H1 (cell line): ENCODE measurements at regions not wholly inside any gene's neighbourhood (a gene's known extent, or its start where the extent isn't known, plus 50 kb on each side); places are given as distances from the start of the nearest gene placed in this dataset.

Source experiments
- CTCF ChIA-PET: fragments of 300-600 bp; sonication (Branson Sonifier 250); formaldehyde crosslinking; loops from one replicate; lab custom pipeline; 2021; ENCODE audit not compliant: partially characterized antibody; lab: Charles Lee
- POLR2A ChIA-PET: fragments of 300-600 bp; sonication (Branson Sonifier 250); formaldehyde crosslinking; loops from one replicate; lab custom pipeline; 2021; ENCODE audit warnings: inconsistent platforms; ENCODE audit not compliant: partially characterized antibody; lab: Charles Lee
- DNase-seq, 2 experiments: peaks; one replicate each; pipeline versions ENCODE4 v3.0.0 to v3.0.0-alpha.2; 2010 to 2022; ENCODE audit warnings: low spot score in 2 of 2, low read depth in 1 of 2, mixed read lengths in 1 of 2
- FAIRE-seq: peaks from 2 replicates; lab custom pipeline; 2011; peaks lifted over from hg19 to GRCh38; lab: Jason Lieb, UNC
- H2AFZ ChIP-seq: 2 replicates; pipeline ENCODE4 v1.8.1; 2012; ENCODE audit warnings: low read length, inconsistent platforms
- H2AK5ac ChIP-seq: 2 replicates; pipeline ENCODE4 v1.6.1; 2013; ENCODE audit warnings: low read depth, low read length
- H2BK120ac ChIP-seq: replicated peaks from 2 replicates; pipeline ENCODE3; 2013; ENCODE audit warnings: low read depth, low read length, inconsistent platforms
- H2BK12ac ChIP-seq: 2 replicates; pipeline ENCODE4 v1.6.1; 2013; ENCODE audit warnings: low read depth, low read length
- H2BK15ac ChIP-seq: 2 replicates; pipeline ENCODE4 v1.6.1; 2013; ENCODE audit warnings: low read length
- H2BK20ac ChIP-seq: 2 replicates; pipeline ENCODE4 v1.6.1; 2013; ENCODE audit warnings: low read length
- H2BK5ac ChIP-seq: 2 replicates; pipeline ENCODE4 v1.6.1; 2013; ENCODE audit warnings: low read depth, low read length
- H3K14ac ChIP-seq: 2 replicates; pipeline ENCODE4 v1.6.1; 2013; ENCODE audit warnings: inconsistent platforms; ENCODE audit not compliant: insufficient read length
- H3K18ac ChIP-seq: 2 replicates; pipeline ENCODE4 v1.6.1; 2013; ENCODE audit warnings: low read length; ENCODE audit errors: extremely low read depth
- H3K23ac ChIP-seq: 2 replicates; pipeline ENCODE4 v1.6.1; 2013; ENCODE audit warnings: inconsistent platforms; ENCODE audit not compliant: insufficient read length
- H3K23me2 ChIP-seq: 2 replicates; pipeline ENCODE4 v1.6.1; 2013; ENCODE audit warnings: low read depth, low read length
- H3K27ac ChIP-seq: 2 replicates; pipeline ENCODE4 v1.6.1; 2011; ENCODE audit warnings: low read depth, low read length, inconsistent platforms
- H3K27me3 ChIP-seq, 4 experiments: replicated peaks in 1 of 4; 1 replicate in 1 of 4; 2 replicates in 3 of 4; pipeline versions ENCODE4 v1.6.1 to v1.8.1; 2011 to 2013; ENCODE audit warnings: low read length in 3 of 4, mild to moderate bottlenecking in 3 of 4, inconsistent platforms in 2 of 4, mixed read lengths in 2 of 4, moderate library complexity in 1 of 4; ENCODE audit not compliant: control insufficient read depth in 3 of 4, insufficient read depth in 3 of 4; ENCODE audit errors: extremely low read depth in 1 of 4
- H3K36me3 ChIP-seq, 4 experiments: 2 replicates each; pipeline versions ENCODE4 v1.6.1 to v1.8.1; 2011 to 2013; ENCODE audit warnings: mild to moderate bottlenecking in 4 of 4, low read length in 3 of 4, moderate library complexity in 2 of 4, control low read depth in 1 of 4, inconsistent platforms in 1 of 4; ENCODE audit not compliant: insufficient read depth in 4 of 4, control insufficient read depth in 2 of 4
- H3K4ac ChIP-seq: replicated peaks from 2 replicates; pipeline ENCODE3; 2013; ENCODE audit warnings: low read length, low read depth, mixed read lengths, inconsistent platforms; ENCODE audit not compliant: insufficient read length
- H3K4me1 ChIP-seq, 4 experiments: replicated peaks in 1 of 4; 1 replicate in 1 of 4; 2 replicates in 3 of 4; pipeline versions ENCODE4 v1.6.1 to v1.8.1; 2011 to 2013; ENCODE audit warnings: low read length in 3 of 4, inconsistent platforms in 2 of 4, mixed read lengths in 1 of 4; ENCODE audit not compliant: insufficient read depth in 4 of 4, control insufficient read depth in 3 of 4
- H3K4me2 ChIP-seq, 2 experiments: 2 replicates each; pipeline versions ENCODE4 v1.6.1 to v1.8.1; 2011 to 2013; ENCODE audit warnings: low read depth in 2 of 2, low read length in 2 of 2, control low read depth in 1 of 2, inconsistent platforms in 1 of 2, mild to moderate bottlenecking in 1 of 2; ENCODE audit not compliant: insufficient read depth in 1 of 2
- H3K4me3 ChIP-seq, 4 experiments: fragments of 200-600, 300-600 bp in 1 of 4; sonication (generic), shearing (Covaris generic), sonication (Bioruptor Twin) in 1 of 4; 2 replicates each; pipeline versions ENCODE4 v1.5.1 to v1.8.1; 2011 to 2016; ENCODE audit warnings: low read length in 4 of 4, low read depth in 3 of 4, control low read depth in 2 of 4, inconsistent platforms in 2 of 4, mild to moderate bottlenecking in 2 of 4, mixed read lengths in 1 of 4, moderate library complexity in 1 of 4; ENCODE audit not compliant: insufficient read depth in 2 of 4; ENCODE audit errors: extremely low read depth in 1 of 4
- H3K56ac ChIP-seq: replicated peaks from 2 replicates; pipeline ENCODE3; 2013; ENCODE audit warnings: low read depth, mild to moderate bottlenecking, mixed read lengths, low read length, inconsistent platforms; ENCODE audit not compliant: insufficient read length
- H3K79me1 ChIP-seq: 2 replicates; pipeline ENCODE4 v1.6.1; 2013; ENCODE audit warnings: low read depth, low read length, control low read depth
- H3K79me2 ChIP-seq, 2 experiments: 2 replicates each; pipeline versions ENCODE4 v1.6.1 to v1.8.1; 2012 to 2013; ENCODE audit warnings: low read length in 2 of 2, mild to moderate bottlenecking in 2 of 2, inconsistent platforms in 1 of 2; ENCODE audit not compliant: insufficient read depth in 2 of 2, control insufficient read depth in 1 of 2
- H3K9ac ChIP-seq, 4 experiments: replicated peaks in 1 of 4; 1 replicate in 1 of 4; 2 replicates in 3 of 4; pipeline versions ENCODE4 v1.6.1 to v1.8.1; 2011 to 2013; ENCODE audit warnings: low read depth in 3 of 4, low read length in 3 of 4, control low read depth in 2 of 4, mild to moderate bottlenecking in 2 of 4, moderate library complexity in 2 of 4, inconsistent platforms in 1 of 4; ENCODE audit errors: extremely low read depth in 1 of 4
- H3K9me3 ChIP-seq, 2 experiments: 2 replicates each; pipeline versions ENCODE4 v1.6.1 to v1.8.1; 2012 to 2013; ENCODE audit warnings: mild to moderate bottlenecking in 2 of 2, moderate library complexity in 2 of 2, control low read depth in 1 of 2, inconsistent platforms in 1 of 2, low read depth in 1 of 2, low read length in 1 of 2, mixed read lengths in 1 of 2; ENCODE audit not compliant: insufficient read depth in 2 of 2
- H4K20me1 ChIP-seq, 2 experiments: replicated peaks in 1 of 2; 2 replicates each; pipeline versions ENCODE3 to v1.8.1; 2011 to 2013; ENCODE audit warnings: inconsistent platforms in 2 of 2, low read length in 2 of 2, mild to moderate bottlenecking in 1 of 2; ENCODE audit not compliant: insufficient read depth in 2 of 2, control insufficient read depth in 1 of 2
- H4K5ac ChIP-seq: 2 replicates; pipeline ENCODE4 v1.6.1; 2013; ENCODE audit warnings: low read length, low read depth, mixed read lengths, inconsistent platforms; ENCODE audit not compliant: insufficient read length
- H4K8ac ChIP-seq: 2 replicates; pipeline ENCODE4 v1.8.0; 2013; ENCODE audit warnings: mild to moderate bottlenecking, moderate library complexity, low read length, inconsistent platforms; ENCODE audit not compliant: insufficient read depth; ENCODE audit errors: extremely low read depth
- H4K91ac ChIP-seq: replicated peaks from 2 replicates; pipeline ENCODE3; 2013; ENCODE audit warnings: low read length, mixed read lengths, inconsistent platforms; ENCODE audit not compliant: insufficient read length
- CBX5 ChIP-seq: fragments of 300-800, 300-1000 bp; sonication (generic); IDR thresholded peaks from 2 replicates; pipeline ENCODE4 v1.7.1; 2016; ENCODE audit warnings: antibody characterized with exemption, low read length, low read depth
- CBX8 ChIP-seq: fragments of 300-800, 300-1000 bp; sonication (generic); IDR thresholded peaks from 2 replicates; pipeline ENCODE4 v1.7.1; 2016; ENCODE audit warnings: low read depth, low read length, borderline replicate concordance
- KDM5A ChIP-seq: fragments of 200-600 bp; IDR thresholded peaks from 2 replicates; pipeline ENCODE4 v1.7.1; 2012; ENCODE audit warnings: mild to moderate bottlenecking, low read length, inconsistent platforms, mixed read lengths
- MAX ChIP-seq: IDR thresholded peaks from 2 replicates; pipeline ENCODE4 v1.6.1; 2012; ENCODE audit warnings: inconsistent platforms
- POLR2AphosphoS5 ChIP-seq: IDR thresholded peaks from 2 replicates; pipeline ENCODE4 v1.6.1; 2011; ENCODE audit warnings: low read depth, low read length
- SAP30 ChIP-seq: fragments of 300-600 bp; sonication (generic); IDR thresholded peaks from 2 replicates; pipeline ENCODE4 v1.7.1; 2012; ENCODE audit warnings: low read length, moderate library complexity, mild to moderate bottlenecking, inconsistent platforms; ENCODE audit not compliant: insufficient read depth, insufficient replicate concordance
- TAF1 ChIP-seq: IDR thresholded peaks from 2 replicates; pipeline ENCODE4 v1.6.1; 2011; ENCODE audit warnings: mild to moderate bottlenecking, low read depth, low read length
- WGBS, 2 experiments: shearing (Covaris generic) in 1 of 2; methylation state at CpG; one replicate each; pipeline versions ENCODE4 v1.1.6 to v1.1.7; 2013 to 2015; ENCODE audit warnings: low lambda C conversion rate in 2 of 2, mixed read lengths in 2 of 2, inconsistent platforms in 1 of 2, low coverage in 1 of 2, missing lambda C conversion rate in 1 of 2; ENCODE audit not compliant: insufficient replicate concordance in 2 of 2, insufficient coverage in 1 of 2, insufficient read length in 1 of 2; ENCODE audit errors: extremely low coverage in 1 of 2, missing lambda C conversion rate in 1 of 2; 5-methylcytosine and 5-hydroxymethylcytosine counted together

- 97% methylated on average over 2 of the region's 2 CpGs; no CpG with 5 or more reads in 1 of the 2 experiments for WGBS, 2 experiments
- Histone ChIP-seq H4K91ac (no peak overlapping the region), H3K18ac (no peak overlapping the region), H3K14ac (no peak overlapping the region), H4K5ac (no peak overlapping the region), H3K56ac (no peak overlapping the region), H3K79me2 (0 out of 4 replicates have a peak, but pooled peaks cover 0 to 3% of the 10 kb centered on the region in 2 experiments), H2BK5ac (no peak overlapping the region), H3K27ac (no peak overlapping the region), H3K36me3 (peaks cover 0 to 2% (median 0%) of the 10 kb centered on the region in 4 experiments; a peak in 2 of 8 replicates), H2BK20ac (no peak overlapping the region), H2AK5ac (no peak overlapping the region), H3K4me3 (no peak overlapping the region), H3K9me3 (peaks cover 6 to 9% of the 10 kb centered on the region in 2 experiments; a peak in 1 of 4 replicates), H3K9ac (no peak overlapping the region), H2BK15ac (no peak overlapping the region), H3K23me2 (no peaks in the 10 kb centered on the region), H3K27me3 (no peaks in the 10 kb centered on the region), H3K4ac (no peak overlapping the region), H3K79me1 (no peaks in the 10 kb centered on the region), H3K4me1 (no peaks in the 10 kb centered on the region), H2AFZ (no peak overlapping the region), H3K4me2 (no peak overlapping the region), H2BK12ac (no peak overlapping the region), H3K23ac (no peak overlapping the region), H2BK120ac (no peak overlapping the region), H4K8ac (no peak overlapping the region), H4K20me1 (no peaks in the 10 kb centered on the region)
- DNase-seq (no peak), FAIRE-seq (no peak)
- CTCF ChIA-PET = interaction anchor here (1.3 kb wide), 1 partner anchor 19 kb away, joined by 3 read pairs; no protein-coding TSS in a partner anchor
- POLR2A ChIA-PET = interaction anchor here (0.7 kb wide), 1 partner anchor 364 kb away, joined by 3 read pairs; no protein-coding TSS in a partner anchor
- no peak for TF ChIP-seq KDM5A
- no peak for TF ChIP-seq MAX
- no peak for TF ChIP-seq POLR2AphosphoS5
- TF ChIP-seq TAF1 = no peak
- no peak for TF ChIP-seq CBX5
- no peak for TF ChIP-seq CBX8
- no peak for TF ChIP-seq SAP30
Measured at GRCh38 chr6:77362055-77362454, 101.2 kb downstream of the HTR1B start.
